GM12878 (cell line): ENCODE measurements at regions not wholly inside any gene's neighbourhood (a gene's known extent, or its start where the extent isn't known, plus 50 kb on each side); places are given as distances from the start of the nearest gene placed in this dataset.

ENCODE experiments used
- ATAC-seq: fragments of 200-7000 bp; cut with Tn5 transposase; 3 replicates; pipeline ENCODE4 v1.9.1; 2020; ENCODE audit warnings: mild to moderate bottlenecking, moderate library complexity
- BruUV-seq: library from RNA; stranded (reverse); fragments of 400-500 nt; replicated peaks from 2 replicates; lab custom pipeline; 2021; lab: Mats Ljungman, UMichigan
- CTCF ChIA-PET: fragments of 300-600 bp; sonication (Branson Sonifier 250); formaldehyde crosslinking; extraction: SDS; loops from one replicate; lab custom pipeline; 2021; ENCODE audit warnings: inconsistent platforms; lab: Yijun Ruan, JAX
- POLR2A ChIA-PET: fragments of 350-600 bp; formaldehyde crosslinking; extraction: SDS; loops from one replicate; lab custom pipeline; 2021; ENCODE audit warnings: inconsistent platforms; lab: Charles Lee
- RAD21 ChIA-PET: fragments of 300-600 bp; sonication (Branson Sonifier 250); formaldehyde crosslinking; loops from one replicate; lab custom pipeline; 2023; ENCODE audit warnings: antibody characterized with exemption; ENCODE audit not compliant: unreplicated experiment; lab: Charles Lee
- SMC1A ChIA-PET: fragments of 300-600 bp; sonication (Branson Sonifier 250); formaldehyde crosslinking; loops from one replicate; lab custom pipeline; 2023; ENCODE audit not compliant: unreplicated experiment, uncharacterized antibody; lab: Charles Lee
- DNase-seq: peaks from one replicate; pipeline ENCODE4 v3.0.0-alpha.2; 2011; ENCODE audit warnings: low read depth, low spot score
- FAIRE-seq: peaks from 3 replicates; lab custom pipeline; 2011; peaks lifted over from hg19 to GRCh38; lab: Jason Lieb, UNC
- H2AFZ ChIP-seq: 2 replicates; pipeline ENCODE4 v1.6.0; 2011; ENCODE audit warnings: low read depth, low read length, control low read depth; ENCODE audit not compliant: control insufficient read depth
- H3K27ac ChIP-seq: 2 replicates; pipeline ENCODE4 v1.5.1; 2011; ENCODE audit warnings: control low read depth; ENCODE audit not compliant: control insufficient read depth, insufficient read depth
- H3K27me3 ChIP-seq, 2 experiments: replicated peaks in 1 of 2; 2 replicates each; pipeline versions ENCODE4 v1.6.0 to v1.6.1; 2011; ENCODE audit warnings: low read length in 1 of 2; ENCODE audit not compliant: control insufficient read depth in 2 of 2, insufficient read depth in 2 of 2
- H3K36me3 ChIP-seq, 2 experiments: 2 replicates each; pipeline ENCODE4 v1.5.1; 2011; ENCODE audit warnings: low read length in 1 of 2; ENCODE audit not compliant: control insufficient read depth in 2 of 2, insufficient read depth in 2 of 2
- H3K4me1 ChIP-seq: 2 replicates; pipeline ENCODE4 v1.6.1; 2011; ENCODE audit warnings: mild to moderate bottlenecking, low read length, moderate library complexity, mixed read lengths; ENCODE audit not compliant: control insufficient read depth, insufficient read depth
- H3K4me2 ChIP-seq: 2 replicates; pipeline ENCODE4 v1.6.0; 2011; ENCODE audit warnings: control low read depth; ENCODE audit not compliant: control insufficient read depth, insufficient read depth
- H3K4me3 ChIP-seq: fragments of 200-600 bp; sonication (generic); 2 replicates; pipeline ENCODE4 v1.5.1; 2016
- H3K79me2 ChIP-seq: 2 replicates; pipeline ENCODE4 v1.6.0; 2011; ENCODE audit warnings: low read length; ENCODE audit not compliant: control insufficient read depth, insufficient read depth
- H3K9ac ChIP-seq: 2 replicates; pipeline ENCODE4 v1.8.0; 2011; ENCODE audit warnings: low read length, control low read depth, mixed read lengths; ENCODE audit not compliant: control insufficient read depth, insufficient read depth
- H3K9me3 ChIP-seq: replicated peaks from 3 replicates; pipeline ENCODE4 v1.5.1; 2011; ENCODE audit warnings: mild to moderate bottlenecking, low read length; ENCODE audit not compliant: control insufficient read depth, insufficient read depth
- H4K20me1 ChIP-seq: 2 replicates; pipeline ENCODE4 v1.6.0; 2011; ENCODE audit not compliant: control insufficient read depth, insufficient read depth
- BHLHE40 ChIP-seq, 2 experiments: fragments of 450-650 bp in 1 of 2; IDR thresholded peaks; 2 replicates each; pipeline ENCODE4 v1.6.1; 2011 to 2017; ENCODE audit warnings: low read depth in 2 of 2, borderline replicate concordance in 1 of 2, improper control_type of control experiment in 1 of 2, low read length in 1 of 2, mild to moderate bottlenecking in 1 of 2
- CHD1 ChIP-seq: IDR thresholded peaks from 2 replicates; pipeline ENCODE4 v1.6.1; 2012; ENCODE audit warnings: low read depth, low read length, improper control_type of control experiment
- ESRRA ChIP-seq: IDR thresholded peaks from 2 replicates; pipeline ENCODE4 v1.6.1; 2012; ENCODE audit warnings: mild to moderate bottlenecking, low read length, improper control_type of control experiment
- HDAC6 ChIP-seq: fragments of 200-600 bp; sonication (generic); IDR thresholded peaks from one replicate; pipeline ENCODE4 v1.8.0; 2017; ENCODE audit warnings: antibody characterized with exemption; ENCODE audit not compliant: unreplicated experiment
- KAT2A ChIP-seq: conservative IDR thresholded peaks from 2 replicates; pipeline ENCODE4 v1.6.1; 2011; ENCODE audit warnings: low read depth, low read length; ENCODE audit not compliant: control insufficient read depth
- NFYB ChIP-seq: IDR thresholded peaks from 2 replicates; pipeline ENCODE4 v1.6.1; 2011; ENCODE audit warnings: low read depth, mild to moderate bottlenecking, low read length, improper control_type of control experiment, moderate library complexity; ENCODE audit not compliant: insufficient read depth
- PAX5 ChIP-seq: IDR thresholded peaks from 2 replicates; pipeline ENCODE4 v1.6.1; 2011; ENCODE audit warnings: low read depth, low read length, borderline replicate concordance
- RAD21 ChIP-seq: IDR thresholded peaks from 2 replicates; pipeline ENCODE4 v1.6.1; 2011; ENCODE audit warnings: mild to moderate bottlenecking, low read depth, low read length, moderate library complexity; ENCODE audit not compliant: insufficient read depth
- RB1 ChIP-seq: fragments of 450-650 bp; formaldehyde crosslinking; IDR thresholded peaks from 2 replicates; pipeline ENCODE4 v1.6.1; 2017; ENCODE audit warnings: mild to moderate bottlenecking, borderline replicate concordance
- REST ChIP-seq: IDR thresholded peaks from 2 replicates; pipeline ENCODE4 v1.6.1; 2012; ENCODE audit warnings: mild to moderate bottlenecking, low read depth, low read length
- SIN3A ChIP-seq: IDR thresholded peaks from 2 replicates; pipeline ENCODE4 v1.6.1; 2012; ENCODE audit warnings: low read depth, low read length, improper control_type of control experiment
- STAT1 ChIP-seq: fragments of 450-650 bp; conservative IDR thresholded peaks from 2 replicates; pipeline ENCODE4 v1.6.1; 2014; ENCODE audit warnings: antibody characterized with exemption, mild to moderate bottlenecking
- SUZ12 ChIP-seq: fragments of 200-600 bp; sonication (generic); IDR thresholded peaks from one replicate; pipeline ENCODE4 v1.6.1; 2018; ENCODE audit warnings: antibody characterized with exemption, mild to moderate bottlenecking; ENCODE audit not compliant: unreplicated experiment
- YBX1 ChIP-seq: fragments of 450-650 bp; IDR thresholded peaks from 2 replicates; pipeline ENCODE4 v1.6.1; 2016; ENCODE audit warnings: antibody characterized with exemption
- ZNF217 ChIP-seq: fragments of 450-650 bp; IDR thresholded peaks from 2 replicates; pipeline ENCODE4 v1.6.1; 2017; ENCODE audit warnings: antibody characterized with exemption, mild to moderate bottlenecking
- WGBS: methylation state at CpG from one replicate; pipeline ENCODE4 v1.1.6; 2016; ENCODE audit warnings: low lambda C conversion rate; ENCODE audit not compliant: insufficient replicate concordance, insufficient coverage; ENCODE audit errors: missing lambda C conversion rate; 5-methylcytosine and 5-hydroxymethylcytosine counted together
- in situ Hi-C: fragments of 300-500 bp; cut with MboI; formaldehyde crosslinking; loops from 9 replicates; pipeline ENCODE4 v1.14.3; 2018; ENCODE audit warnings: mixed read lengths
- intact Hi-C: fragments of 100-400 bp; cut with micrococcal nuclease; formaldehyde crosslinking; loops from one replicate; pipeline ENCODE4 v1.14.2; 2022; ENCODE audit not compliant: unreplicated experiment
- TF ChIP-seq, protein P1 (sequence below): IDR thresholded peaks from 2 replicates; pipeline ENCODE4 v1.6.1; 2012; ENCODE audit warnings: improper control_type of control experiment, low read depth, low read length; ENCODE audit not compliant: insufficient replicate concordance
- TF ChIP-seq, protein P2 (sequence below): IDR thresholded peaks from 2 replicates; pipeline ENCODE4 v1.6.1; 2011; ENCODE audit warnings: low read depth, low read length, improper control_type of control experiment, borderline replicate concordance

DNA sequence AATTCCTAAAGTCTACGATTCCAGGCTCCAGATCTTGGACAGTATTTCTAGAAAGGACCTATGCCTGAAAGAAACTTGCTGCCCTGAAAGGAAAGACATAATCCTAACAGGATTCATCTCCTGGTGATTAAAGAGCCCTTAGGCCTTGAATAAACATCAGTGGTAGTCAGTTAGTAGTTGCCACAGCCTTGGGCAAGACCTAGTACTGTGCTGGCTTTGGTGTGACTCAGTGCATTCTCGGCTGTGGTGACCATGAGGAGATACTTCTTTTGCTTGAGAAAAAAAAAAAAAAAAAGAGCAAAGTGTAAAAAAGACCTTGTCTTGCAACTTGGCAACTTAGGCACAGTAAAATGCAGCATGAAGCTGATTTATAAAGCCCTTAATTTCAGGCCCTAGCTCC is 188.2 kb downstream of the DCAF12L2 start:
- no peaks in the 10 kb centered on the region for H3K27me3 ChIP-seq
- FAIRE-seq (no peak), ATAC-seq (no peak), DNase-seq (no peak)
- H3K9me3 ChIP-seq = no peaks in the 10 kb centered on the region
- H3K4me3 ChIP-seq = no peak overlapping the region
- no peak overlapping the region for H2AFZ ChIP-seq
- POLR2A ChIA-PET = no interaction called here
- no peaks in the 10 kb centered on the region for H3K79me2 ChIP-seq
- no peak for TF ChIP-seq RB1
- no peak for TF ChIP-seq SIN3A
- no peak for TF ChIP-seq REST
- TF ChIP-seq, protein P1, sequence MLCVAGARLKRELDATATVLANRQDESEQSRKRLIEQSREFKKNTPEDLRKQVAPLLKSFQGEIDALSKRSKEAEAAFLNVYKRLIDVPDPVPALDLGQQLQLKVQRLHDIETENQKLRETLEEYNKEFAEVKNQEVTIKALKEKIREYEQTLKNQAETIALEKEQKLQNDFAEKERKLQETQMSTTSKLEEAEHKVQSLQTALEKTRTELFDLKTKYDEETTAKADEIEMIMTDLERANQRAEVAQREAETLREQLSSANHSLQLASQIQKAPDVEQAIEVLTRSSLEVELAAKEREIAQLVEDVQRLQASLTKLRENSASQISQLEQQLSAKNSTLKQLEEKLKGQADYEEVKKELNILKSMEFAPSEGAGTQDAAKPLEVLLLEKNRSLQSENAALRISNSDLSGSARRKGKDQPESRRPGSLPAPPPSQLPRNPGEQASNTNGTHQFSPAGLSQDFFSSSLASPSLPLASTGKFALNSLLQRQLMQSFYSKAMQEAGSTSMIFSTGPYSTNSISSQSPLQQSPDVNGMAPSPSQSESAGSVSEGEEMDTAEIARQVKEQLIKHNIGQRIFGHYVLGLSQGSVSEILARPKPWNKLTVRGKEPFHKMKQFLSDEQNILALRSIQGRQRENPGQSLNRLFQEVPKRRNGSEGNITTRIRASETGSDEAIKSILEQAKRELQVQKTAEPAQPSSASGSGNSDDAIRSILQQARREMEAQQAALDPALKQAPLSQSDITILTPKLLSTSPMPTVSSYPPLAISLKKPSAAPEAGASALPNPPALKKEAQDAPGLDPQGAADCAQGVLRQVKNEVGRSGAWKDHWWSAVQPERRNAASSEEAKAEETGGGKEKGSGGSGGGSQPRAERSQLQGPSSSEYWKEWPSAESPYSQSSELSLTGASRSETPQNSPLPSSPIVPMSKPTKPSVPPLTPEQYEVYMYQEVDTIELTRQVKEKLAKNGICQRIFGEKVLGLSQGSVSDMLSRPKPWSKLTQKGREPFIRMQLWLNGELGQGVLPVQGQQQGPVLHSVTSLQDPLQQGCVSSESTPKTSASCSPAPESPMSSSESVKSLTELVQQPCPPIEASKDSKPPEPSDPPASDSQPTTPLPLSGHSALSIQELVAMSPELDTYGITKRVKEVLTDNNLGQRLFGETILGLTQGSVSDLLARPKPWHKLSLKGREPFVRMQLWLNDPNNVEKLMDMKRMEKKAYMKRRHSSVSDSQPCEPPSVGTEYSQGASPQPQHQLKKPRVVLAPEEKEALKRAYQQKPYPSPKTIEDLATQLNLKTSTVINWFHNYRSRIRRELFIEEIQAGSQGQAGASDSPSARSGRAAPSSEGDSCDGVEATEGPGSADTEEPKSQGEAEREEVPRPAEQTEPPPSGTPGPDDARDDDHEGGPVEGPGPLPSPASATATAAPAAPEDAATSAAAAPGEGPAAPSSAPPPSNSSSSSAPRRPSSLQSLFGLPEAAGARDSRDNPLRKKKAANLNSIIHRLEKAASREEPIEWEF = no peak
- no peak for TF ChIP-seq YBX1
- no peak for TF ChIP-seq BHLHE40 (IDR thresholded peaks at IDR 0.05; ENCODE audit: borderline replicate concordance in 1 of 2, low read depth in 2 of 2, low read length in 1 of 2)
- TF ChIP-seq STAT1 = no peak
- no peak for TF ChIP-seq HDAC6
- TF ChIP-seq ESRRA = no peak
- TF ChIP-seq, protein P2, sequence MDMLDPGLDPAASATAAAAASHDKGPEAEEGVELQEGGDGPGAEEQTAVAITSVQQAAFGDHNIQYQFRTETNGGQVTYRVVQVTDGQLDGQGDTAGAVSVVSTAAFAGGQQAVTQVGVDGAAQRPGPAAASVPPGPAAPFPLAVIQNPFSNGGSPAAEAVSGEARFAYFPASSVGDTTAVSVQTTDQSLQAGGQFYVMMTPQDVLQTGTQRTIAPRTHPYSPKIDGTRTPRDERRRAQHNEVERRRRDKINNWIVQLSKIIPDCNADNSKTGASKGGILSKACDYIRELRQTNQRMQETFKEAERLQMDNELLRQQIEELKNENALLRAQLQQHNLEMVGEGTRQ = no peak
- no peak for TF ChIP-seq PAX5
- TF ChIP-seq SUZ12 = no peak
- no peak for TF ChIP-seq RAD21
- no peak for TF ChIP-seq NFYB
- no peak for TF ChIP-seq KAT2A
- TF ChIP-seq CHD1 = no peak
- TF ChIP-seq ZNF217 = no peak
- no peaks in the 10 kb centered on the region for H3K4me1 ChIP-seq
- H3K27ac ChIP-seq = no peak overlapping the region
- in situ Hi-C loops (no loop called here), intact Hi-C loops (no loop called here)
- CTCF ChIA-PET = no interaction called here
- 8% methylated on average over 2 of the region's 2 CpGs for WGBS
- H3K4me2 ChIP-seq = no peak overlapping the region
- no TSS peak for BruUV-seq
- SMC1A ChIA-PET = interaction anchor here (0.7 kb wide), 1 partner anchor 19 kb away, joined by 3 read pairs; no protein-coding TSS in a partner anchor
- H3K9ac ChIP-seq = no peak overlapping the region
- no peaks in the 10 kb centered on the region for H3K36me3 ChIP-seq
- H4K20me1 ChIP-seq = no peaks in the 10 kb centered on the region
- RAD21 ChIA-PET = no interaction called here
